ENCODE measurements at regions not wholly inside any gene's neighbourhood (a gene's known extent, or its start where the extent isn't known, plus 50 kb on each side); places are given as distances from the start of the nearest gene placed in this dataset.

- Histone ChIP-seq H3K4me2 (no peak overlapping the region), H3K27ac (no peak overlapping the region), H4K20me1 (ENCODE audit: insufficient read depth) (no peaks in the 10 kb centered on the region), H2AFZ (ENCODE audit: low read depth) (no peak overlapping the region), H3K36me3 (ENCODE audit: insufficient read depth) (no peaks in the 10 kb centered on the region), H3K4me3 (IDR thresholded peaks at IDR 0.05; ENCODE audit: insufficient read depth, low read depth, low read length) (no peak overlapping the region), H3K4me1 (ENCODE audit: low read depth, poor library complexity, severe bottlenecking) (no peaks in the 10 kb centered on the region), H3K79me2 (ENCODE audit: insufficient read depth, low read depth) (no peaks in the 10 kb centered on the region), H3K9ac (no peak overlapping the region), H3K27me3 (ENCODE audit: insufficient read depth, low read depth) (no peaks in the 10 kb centered on the region)
- TF ChIP-seq, protein P1, sequence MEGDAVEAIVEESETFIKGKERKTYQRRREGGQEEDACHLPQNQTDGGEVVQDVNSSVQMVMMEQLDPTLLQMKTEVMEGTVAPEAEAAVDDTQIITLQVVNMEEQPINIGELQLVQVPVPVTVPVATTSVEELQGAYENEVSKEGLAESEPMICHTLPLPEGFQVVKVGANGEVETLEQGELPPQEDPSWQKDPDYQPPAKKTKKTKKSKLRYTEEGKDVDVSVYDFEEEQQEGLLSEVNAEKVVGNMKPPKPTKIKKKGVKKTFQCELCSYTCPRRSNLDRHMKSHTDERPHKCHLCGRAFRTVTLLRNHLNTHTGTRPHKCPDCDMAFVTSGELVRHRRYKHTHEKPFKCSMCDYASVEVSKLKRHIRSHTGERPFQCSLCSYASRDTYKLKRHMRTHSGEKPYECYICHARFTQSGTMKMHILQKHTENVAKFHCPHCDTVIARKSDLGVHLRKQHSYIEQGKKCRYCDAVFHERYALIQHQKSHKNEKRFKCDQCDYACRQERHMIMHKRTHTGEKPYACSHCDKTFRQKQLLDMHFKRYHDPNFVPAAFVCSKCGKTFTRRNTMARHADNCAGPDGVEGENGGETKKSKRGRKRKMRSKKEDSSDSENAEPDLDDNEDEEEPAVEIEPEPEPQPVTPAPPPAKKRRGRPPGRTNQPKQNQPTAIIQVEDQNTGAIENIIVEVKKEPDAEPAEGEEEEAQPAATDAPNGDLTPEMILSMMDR (conservative IDR thresholded peaks at IDR 0.05; ENCODE audit: low read depth, low read length), result no peak
Measured at GRCh38 chr5:117263231-117263630, 688.6 kb upstream of the SEMA6A start.

- no peak overlapping the region for H3K27ac ChIP-seq
- TF ChIP-seq, protein P1 (conservative IDR thresholded peaks at IDR 0.05; ENCODE audit: low read depth, low read length), result no peak
- no peaks in the 10 kb centered on the region for H3K36me3 ChIP-seq (ENCODE audit: insufficient read depth)
- no peak overlapping the region for H3K4me2 ChIP-seq
- H3K4me3 ChIP-seq (IDR thresholded peaks at IDR 0.05; ENCODE audit: insufficient read depth, low read depth, low read length), result no peak overlapping the region
- no peaks in the 10 kb centered on the region for H4K20me1 ChIP-seq (ENCODE audit: insufficient read depth)
- no peak overlapping the region for H3K9ac ChIP-seq
- H3K79me2 ChIP-seq (ENCODE audit: insufficient read depth, low read depth), result no peaks in the 10 kb centered on the region
- no peaks in the 10 kb centered on the region for H3K27me3 ChIP-seq (ENCODE audit: insufficient read depth, low read depth)
- H3K4me1 ChIP-seq (ENCODE audit: low read depth, poor library complexity, severe bottlenecking), result no peaks in the 10 kb centered on the region
- no peak overlapping the region for H2AFZ ChIP-seq (ENCODE audit: low read depth)
Measured at GRCh38 chr5:117262572-117263131, 688.0 kb upstream of the SEMA6A start.

DNA sequence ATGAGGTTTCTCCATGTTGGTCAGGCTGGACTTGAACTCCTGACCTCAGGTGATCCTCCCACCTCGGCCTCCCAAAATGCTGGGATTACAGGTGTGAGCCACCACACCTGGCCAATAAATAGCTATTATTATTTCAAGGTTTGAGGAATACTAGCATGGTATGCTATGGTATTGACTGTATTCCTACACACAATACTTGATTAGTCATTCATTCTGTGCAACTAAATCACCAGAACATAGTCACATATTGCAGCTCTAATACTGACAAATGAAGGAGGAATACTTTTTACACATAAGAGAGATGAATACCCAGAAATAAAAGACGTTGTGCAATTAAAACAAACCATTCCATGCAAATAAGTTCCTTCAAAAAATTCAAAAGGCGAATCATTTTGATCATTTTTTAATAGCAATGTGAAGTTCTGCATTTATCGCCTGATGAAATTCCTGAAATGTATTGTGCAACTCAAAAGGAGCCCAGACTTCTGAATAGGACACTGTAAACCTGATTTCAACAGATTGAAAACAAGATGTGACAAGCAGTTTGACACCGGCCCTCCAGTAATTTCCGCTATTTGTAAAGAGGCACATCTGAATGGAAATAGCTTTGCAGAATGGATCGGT, 687.4 kb upstream of the SEMA6A start:
- TF ChIP-seq, protein P1 (conservative IDR thresholded peaks at IDR 0.05; ENCODE audit: low read depth, low read length), result no peak
- H4K20me1 ChIP-seq (ENCODE audit: insufficient read depth), result no peaks in the 10 kb centered on the region
- no peaks in the 10 kb centered on the region for H3K36me3 ChIP-seq (ENCODE audit: insufficient read depth)
- H3K4me2 ChIP-seq, result no peak overlapping the region
- H3K27ac ChIP-seq, result no peak overlapping the region
- no peak overlapping the region for H3K9ac ChIP-seq
- H3K79me2 ChIP-seq (ENCODE audit: insufficient read depth, low read depth), result no peaks in the 10 kb centered on the region
- no peak overlapping the region for H3K4me3 ChIP-seq (IDR thresholded peaks at IDR 0.05; ENCODE audit: insufficient read depth, low read depth, low read length)
- no peaks in the 10 kb centered on the region for H3K4me1 ChIP-seq (ENCODE audit: low read depth, poor library complexity, severe bottlenecking)
- H2AFZ ChIP-seq (ENCODE audit: low read depth), result no peak overlapping the region
- H3K27me3 ChIP-seq (ENCODE audit: insufficient read depth, low read depth), result no peaks in the 10 kb centered on the region

GRCh38 chr5:117255211-117256027, 680.8 kb upstream of the SEMA6A start:
- H3K4me2 ChIP-seq, result no peak overlapping the region
- TF ChIP-seq, protein P1 (conservative IDR thresholded peaks at IDR 0.05; ENCODE audit: low read depth, low read length), result no peak
- no peaks in the 10 kb centered on the region for H3K79me2 ChIP-seq (ENCODE audit: insufficient read depth, low read depth)
- no peaks in the 10 kb centered on the region for H3K36me3 ChIP-seq (ENCODE audit: insufficient read depth)
- no peaks in the 10 kb centered on the region for H3K27me3 ChIP-seq (ENCODE audit: insufficient read depth, low read depth)
- no peaks in the 10 kb centered on the region for H3K4me1 ChIP-seq (ENCODE audit: low read depth, poor library complexity, severe bottlenecking)
- no peaks in the 10 kb centered on the region for H4K20me1 ChIP-seq (ENCODE audit: insufficient read depth)
- H3K4me3 ChIP-seq (IDR thresholded peaks at IDR 0.05; ENCODE audit: insufficient read depth, low read depth, low read length), result no peak overlapping the region
- no peak overlapping the region for H3K9ac ChIP-seq
- H3K27ac ChIP-seq, result no peak overlapping the region
- H2AFZ ChIP-seq (ENCODE audit: low read depth), result no peak overlapping the region

Data from KMS-11 (cell line).